Hematopoietic multipotent progenitor cell (in vitro differentiated cells): ENCODE measurements at regions not wholly inside any gene's neighbourhood (a gene's known extent, or its start where the extent isn't known, plus 50 kb on each side); places are given as distances from the start of the nearest gene placed in this dataset.

ENCODE experiments used
- DNase-seq, 3 donors: peaks; one replicate each; pipeline ENCODE4 v3.0.0-alpha.2; 2011 to 2015; ENCODE audit warnings: low read depth in 2 of 3, low spot score in 2 of 3

DNA sequence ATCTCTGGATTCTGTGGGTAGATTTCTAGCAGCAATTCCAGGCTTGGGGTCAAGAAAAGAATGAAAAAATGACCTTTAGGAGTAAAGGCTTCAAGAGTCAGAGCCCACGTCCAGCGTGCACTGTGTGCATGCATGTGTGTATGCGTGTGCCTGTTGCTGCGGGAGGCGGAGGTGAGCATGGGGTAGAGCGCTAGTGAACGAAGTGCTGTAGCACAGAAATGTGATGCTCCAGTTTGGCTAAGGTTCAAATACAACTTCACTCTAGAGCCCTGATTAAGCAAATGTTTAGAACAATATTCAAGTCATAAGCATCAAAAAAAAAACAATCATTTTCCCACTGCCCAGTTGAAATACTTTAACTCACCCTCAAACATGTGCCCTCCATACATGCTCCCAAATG, 403.9 kb downstream of the ZNF608 start:
- DNase-seq: no peak

DNA sequence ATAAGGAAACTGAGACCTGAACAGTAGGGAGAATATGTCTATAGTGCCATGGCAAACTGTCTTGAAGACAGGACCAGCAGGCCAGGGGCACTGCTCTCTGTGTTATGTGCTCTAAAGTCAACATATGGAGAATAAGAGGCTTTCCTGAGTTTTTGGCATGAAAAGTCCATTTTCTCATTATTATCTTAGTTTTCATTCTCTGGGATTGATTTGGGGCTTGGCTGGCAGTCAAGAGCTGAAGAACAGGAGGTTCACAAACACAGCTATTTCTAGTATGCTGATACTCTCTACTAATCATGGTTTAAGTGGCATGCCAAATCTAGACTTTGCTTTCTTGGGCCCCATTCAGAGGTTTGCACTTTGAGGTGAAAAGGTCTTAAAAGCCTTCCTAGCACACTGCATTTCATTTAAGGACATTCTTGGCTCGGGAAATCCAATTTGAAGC, 404.4 kb downstream of the ZNF608 start:
- DNase-seq: no peak

- DNase-seq: no peak
Measured at GRCh38 chr5:124341066-124341858, 405.2 kb downstream of the ZNF608 start.

DNA sequence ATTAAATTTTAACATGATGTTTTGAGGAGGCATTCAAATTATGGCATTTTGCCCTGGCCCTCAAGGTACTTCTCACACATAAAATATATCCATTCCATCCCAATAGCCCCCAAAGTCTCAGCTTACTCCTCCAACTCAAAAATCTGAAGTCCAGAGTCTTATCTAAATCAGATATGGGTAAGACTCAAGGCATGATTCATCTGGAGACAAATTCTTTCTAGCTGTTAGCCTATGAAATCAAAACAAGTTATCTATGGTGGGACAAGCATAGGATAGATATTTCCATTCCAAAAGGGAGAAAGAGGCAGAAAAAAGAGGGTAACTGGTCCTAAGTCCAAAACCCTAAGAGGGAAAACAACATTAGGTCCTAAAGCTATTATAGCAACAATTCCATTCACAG, 408.4 kb downstream of the ZNF608 start:
- DNase-seq: no peak

- no peak for DNase-seq
Measured at GRCh38 chr5:124333298-124333979, 413.0 kb downstream of the ZNF608 start.

GRCh38 chr5:124332273-124332672, 414.2 kb downstream of the ZNF608 start:
- no peak for DNase-seq

GRCh38 chr5:124330595-124331220, 415.7 kb downstream of the ZNF608 start:
- no peak for DNase-seq

GRCh38 chr5:124328201-124328600, 418.2 kb downstream of the ZNF608 start:
- no peak for DNase-seq

- DNase-seq: no peak
Measured at GRCh38 chr5:124318661-124319060, 427.8 kb downstream of the ZNF608 start.

- no peak for DNase-seq
Measured at GRCh38 chr5:124317451-124317850, 429.0 kb downstream of the ZNF608 start.

DNA sequence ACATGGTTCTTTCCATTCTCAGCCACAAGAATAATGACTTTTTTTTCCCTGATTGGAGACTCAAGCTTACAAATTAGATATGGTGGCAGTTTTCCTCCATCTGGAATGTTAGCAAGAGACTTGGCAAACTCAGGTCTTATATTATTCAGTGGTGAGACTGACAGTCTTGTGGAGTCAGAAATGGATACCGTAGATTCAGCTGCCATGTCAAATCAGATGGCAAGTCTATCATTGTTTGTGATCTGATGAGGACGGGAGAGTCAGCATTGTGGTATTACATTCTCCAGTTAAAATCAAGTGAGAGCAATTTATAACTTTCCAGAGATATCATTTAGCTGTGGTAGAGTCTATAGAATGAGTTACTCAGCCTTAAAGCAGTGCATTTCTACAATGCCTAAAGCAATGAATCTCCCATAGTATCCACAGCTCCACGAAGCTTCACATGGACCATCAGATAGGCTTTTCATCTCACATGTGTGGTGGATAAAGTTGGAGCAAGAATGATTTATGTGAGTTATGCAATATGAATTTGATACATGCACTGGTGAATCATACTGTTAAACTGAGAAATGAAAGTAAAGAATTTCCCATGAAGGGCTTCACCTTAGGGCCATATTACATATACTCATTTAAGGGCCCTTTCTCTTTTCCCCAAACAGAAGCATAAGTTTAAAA, 430.6 kb downstream of the ZNF608 start:
- no peak for DNase-seq

- no peak for DNase-seq
Measured at GRCh38 chr5:124310453-124310852, 436.0 kb downstream of the ZNF608 start.

DNA sequence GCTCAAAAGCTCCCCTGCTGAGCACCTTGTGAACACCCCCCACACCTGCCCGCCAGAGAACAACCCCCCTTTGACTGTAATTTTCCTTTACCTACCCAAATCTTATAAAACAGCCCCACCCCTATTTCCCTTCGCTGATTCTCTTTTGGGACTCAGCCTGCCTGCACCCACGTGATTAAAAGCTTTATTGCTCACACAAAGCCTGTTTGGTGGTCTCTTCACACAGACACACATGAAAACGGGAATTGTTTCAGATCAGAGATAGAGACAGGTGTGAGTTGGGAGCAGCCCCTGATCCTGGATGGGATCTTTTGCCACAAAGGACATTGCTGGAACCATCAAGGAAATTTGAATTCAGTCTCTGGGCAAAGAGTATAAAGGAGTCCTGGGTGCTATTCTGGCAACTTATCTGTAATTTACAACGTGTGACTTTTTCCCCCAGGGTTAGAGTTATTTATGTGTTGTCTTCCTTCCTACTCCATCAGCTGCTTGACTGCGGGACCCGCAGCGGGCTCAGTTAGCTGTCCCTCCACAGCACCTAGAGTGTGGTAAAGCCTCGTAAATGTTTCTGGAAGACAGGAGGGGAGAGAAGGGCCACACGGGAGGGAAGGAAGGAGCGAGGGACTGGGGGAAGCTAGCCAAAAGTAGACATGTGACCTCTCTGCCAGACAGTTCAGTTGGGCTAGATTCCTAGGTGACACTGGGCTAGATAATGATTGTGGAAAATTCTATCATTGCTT, 437.0 kb downstream of the ZNF608 start:
- peak in 1 of 3 donors; percentile 17 for DNase-seq

- no peak for DNase-seq
Measured at GRCh38 chr5:124303366-124303765, 443.1 kb downstream of the ZNF608 start.

DNA sequence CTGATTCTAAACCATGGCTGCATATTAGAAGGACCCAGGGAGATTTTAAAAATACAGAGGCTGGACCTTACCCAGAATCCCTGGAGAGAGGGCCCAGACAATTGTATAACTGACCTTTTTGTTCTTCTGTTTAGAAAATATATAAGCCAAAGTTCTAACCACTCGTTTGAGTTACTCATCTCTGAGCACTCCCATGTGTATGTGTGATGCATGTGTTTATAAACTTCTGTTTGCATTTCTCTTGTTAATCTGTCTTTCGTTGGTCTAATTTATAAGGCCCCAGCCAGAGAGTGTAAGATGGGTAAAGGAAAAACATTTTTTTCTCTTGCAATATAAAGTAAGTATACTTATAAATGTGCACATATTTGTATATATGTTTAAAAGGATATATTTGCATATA, 443.9 kb downstream of the ZNF608 start:
- no peak for DNase-seq

DNA sequence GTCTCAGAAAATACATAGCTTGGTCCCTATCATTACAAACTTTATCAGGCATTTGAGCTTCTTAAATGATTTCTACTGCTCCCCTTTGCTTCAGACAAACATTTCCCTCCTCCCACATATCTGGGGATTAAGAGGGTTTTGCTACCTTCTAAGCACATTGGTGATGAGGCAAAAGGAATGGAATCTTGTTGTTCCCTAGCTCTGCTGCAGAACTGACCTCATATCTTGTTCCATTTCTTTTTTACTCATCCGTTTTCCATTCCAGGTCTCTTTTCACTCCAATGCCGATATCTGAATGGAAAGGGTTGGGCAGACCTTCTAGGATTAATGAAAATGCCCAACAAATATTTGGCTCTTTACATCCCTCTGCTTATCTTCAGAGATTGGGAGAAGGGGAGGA, 444.6 kb downstream of the ZNF608 start:
- DNase-seq: no peak

DNA sequence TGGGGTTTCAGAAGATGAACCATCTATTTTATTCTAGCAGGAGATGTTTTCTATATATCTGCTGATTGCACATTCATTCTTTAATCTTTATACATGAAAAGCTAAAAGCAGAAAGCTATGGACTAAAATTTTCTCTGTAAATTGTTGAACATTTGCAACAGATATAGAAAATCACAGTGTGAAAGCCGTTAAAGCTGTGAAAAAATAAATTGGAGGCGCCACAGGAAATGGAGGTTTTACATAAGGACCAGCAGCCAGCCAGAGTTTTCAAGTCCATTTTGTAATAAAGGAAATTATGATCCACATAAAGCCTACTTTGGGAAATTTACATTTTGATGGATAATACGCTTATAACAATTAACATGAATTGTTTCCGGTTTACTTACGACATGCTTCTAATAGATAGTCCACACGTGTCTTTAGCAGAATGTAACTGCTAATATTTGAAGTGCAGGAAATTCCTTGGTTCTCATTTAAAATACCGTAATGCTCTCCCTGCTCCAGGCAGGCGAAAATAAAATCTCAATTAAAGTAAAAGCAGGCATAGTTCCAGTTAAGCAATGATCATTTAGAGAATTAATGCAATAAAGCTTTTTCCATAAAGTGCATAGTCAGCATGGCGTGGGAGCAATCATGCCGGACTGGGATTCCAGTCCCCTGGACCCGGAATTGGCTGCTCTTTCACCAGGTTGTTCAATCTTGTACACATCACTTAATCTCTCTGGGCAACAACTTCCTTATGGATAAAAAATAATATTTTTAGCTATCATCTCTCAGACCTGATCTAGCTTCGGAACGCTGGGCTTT, 445.4 kb downstream of the ZNF608 start:
- DNase-seq: no peak

GRCh38 chr5:124297826-124298225, 448.6 kb downstream of the ZNF608 start:
- no peak for DNase-seq

DNA sequence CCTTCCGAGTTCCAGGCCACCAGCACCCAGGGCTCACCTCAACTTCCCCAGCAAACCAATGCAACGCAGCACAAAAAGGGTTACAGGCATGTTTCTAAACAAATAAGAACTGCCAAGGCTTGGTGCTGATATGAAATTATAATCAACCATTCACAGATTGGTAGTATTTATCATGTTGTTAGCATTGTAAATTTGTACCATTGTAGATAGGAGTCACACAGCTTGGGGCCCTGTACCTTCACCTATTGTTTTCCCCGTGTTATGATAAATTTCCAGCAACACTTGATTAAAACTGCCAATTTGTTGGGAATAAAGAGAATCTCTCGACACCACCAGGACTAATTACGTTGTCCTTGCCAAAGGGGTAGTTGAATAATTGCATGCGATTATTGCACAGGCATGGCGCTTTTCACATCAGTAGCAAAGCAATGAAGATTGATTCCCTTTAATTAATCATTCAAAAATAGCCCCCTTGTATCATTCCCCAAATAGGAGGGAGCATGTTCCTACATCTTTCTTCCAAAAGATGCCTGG, 454.1 kb downstream of the ZNF608 start:
- DNase-seq: no peak
